ENCODE measurements at regions not wholly inside any gene's neighbourhood (a gene's known extent, or its start where the extent isn't known, plus 50 kb on each side); places are given as distances from the start of the nearest gene placed in this dataset.

GRCh38 chr14:49114161-49114893, 471.9 kb downstream of the RPS29 start:
- Histone ChIP-seq H3K4me1 (no peaks in the 10 kb centered on the region), H3K27ac (no peak overlapping the region), H3K36me3 (ENCODE audit: insufficient read depth in 1 of 2, low read depth in 1 of 2) (no peaks in the 10 kb centered on the region), H3K9me3 (no peaks in the 10 kb centered on the region), H3K4me3 (no peak overlapping the region), H3K27me3 (ENCODE audit: insufficient read depth in 3 of 3, low read length in 2 of 3) (no peaks in the 10 kb centered on the region)
- 70 to 75% (median 72%) methylated on average over 6 of the region's 6 CpGs for WGBS, 3 donors
- DNase-seq = no peak
- TF ChIP-seq CTCF (IDR thresholded peaks at IDR 0.05) = no peak
- no peak for ATAC-seq
- intact Hi-C loops (cut with DNase I) = no loop called here

- no peak for ATAC-seq
- WGBS, 3 donors = 37 to 41% (median 40%) methylated on average over 8 of the region's 8 CpGs
- TF ChIP-seq CTCF (IDR thresholded peaks at IDR 0.05) = no peak
- Histone ChIP-seq H3K9me3 (no peaks in the 10 kb centered on the region), H3K27ac (no peak overlapping the region), H3K4me1 (no peaks in the 10 kb centered on the region), H3K27me3 (ENCODE audit: insufficient read depth in 3 of 3, low read length in 2 of 3) (no peaks in the 10 kb centered on the region), H3K36me3 (ENCODE audit: insufficient read depth in 1 of 2, low read depth in 1 of 2) (no peaks in the 10 kb centered on the region), H3K4me3 (no peak overlapping the region)
- intact Hi-C loops (cut with DNase I) = no loop called here
- no peak for DNase-seq
Observed at GRCh38 chr14:49106741-49107667, 479.2 kb downstream of the RPS29 start.

- no peaks in the 10 kb centered on the region for H3K27me3 ChIP-seq (ENCODE audit: insufficient read depth in 3 of 3, low read length in 2 of 3)
Observed at GRCh38 chr14:49105956-49106355, 480.2 kb downstream of the RPS29 start.

GRCh38 chr14:49105512-49105911, 480.7 kb downstream of the RPS29 start:
- Histone ChIP-seq H3K4me1 (no peaks in the 10 kb centered on the region), H3K36me3 (ENCODE audit: insufficient read depth in 1 of 2, low read depth in 1 of 2) (no peaks in the 10 kb centered on the region), H3K27ac (no peak overlapping the region), H3K9me3 (no peaks in the 10 kb centered on the region), H3K27me3 (ENCODE audit: insufficient read depth in 3 of 3, low read length in 2 of 3) (no peaks in the 10 kb centered on the region), H3K4me3 (no peak overlapping the region)
- no peak for DNase-seq
- intact Hi-C loops (cut with DNase I) = no loop called here
- ATAC-seq = no peak
- 93 to 95% (median 95%) methylated on average over 4 of the region's 4 CpGs for WGBS, 3 donors
- TF ChIP-seq CTCF (IDR thresholded peaks at IDR 0.05) = no peak

More at GRCh38 chr14:49105956-49106355, 480.2 kb downstream of the RPS29 start:
- H3K27ac ChIP-seq = no peak overlapping the region
- no peaks in the 10 kb centered on the region for H3K36me3 ChIP-seq (ENCODE audit: insufficient read depth in 1 of 2, low read depth in 1 of 2)
- H3K9me3 ChIP-seq = no peaks in the 10 kb centered on the region
- no peak for TF ChIP-seq CTCF (IDR thresholded peaks at IDR 0.05)
- ATAC-seq (no peak), DNase-seq (no peak)
- intact Hi-C loops (cut with DNase I) = no loop called here
- no peak overlapping the region for H3K4me3 ChIP-seq
- WGBS, 3 donors = 60 to 74% (median 65%) methylated on average over 1 of the region's 1 CpG
- H3K4me1 ChIP-seq = no peaks in the 10 kb centered on the region

All from psoas muscle (tissue), 7 donors.